T-helper 1 cell treated with Interleukin-12 subunit alpha and Interleukin-12 subunit beta and Interleukin-4 antibody, amounts not matched to agents 30 ng/mL and 1 ng/mL, for 36 hours (primary cell): ENCODE measurements at regions not wholly inside any gene's neighbourhood (a gene's known extent, or its start where the extent isn't known, plus 50 kb on each side); places are given as distances from the start of the nearest gene placed in this dataset.
"Not testable (repeated sequence)": the region's sequence is repeated elsewhere in the genome, so short reads cannot be mapped to it uniquely, and the experiment has no call there.

Experiments used
- intact Hi-C: fragments of 100-400 bp; cut with micrococcal nuclease; formaldehyde crosslinking; loops from one replicate; pipeline ENCODE4 v1.15.1; 2024

DNA sequence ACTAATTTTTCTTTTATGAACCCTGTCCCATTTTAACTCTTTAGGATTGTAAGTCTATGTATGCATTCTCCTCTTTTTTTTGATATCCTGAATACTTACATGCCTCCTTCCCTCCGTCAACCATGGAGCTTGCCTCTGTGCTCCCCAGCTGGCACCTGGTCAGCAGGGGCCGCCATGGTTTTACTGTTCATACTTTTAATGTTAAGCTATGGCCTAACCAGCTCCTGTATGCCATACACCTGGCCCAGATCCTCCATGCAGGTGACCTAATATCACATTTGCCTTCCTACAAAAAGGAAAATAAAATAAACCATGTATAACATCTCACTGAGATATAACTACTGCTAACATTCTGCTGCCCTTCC is 283.1 kb upstream of the TRIB2 start:
- intact Hi-C loops, result loop anchor here (5.0 kb wide), 3 partner anchors 141 to 499 kb away; partner anchors contain the start of gene TRIB2

DNA sequence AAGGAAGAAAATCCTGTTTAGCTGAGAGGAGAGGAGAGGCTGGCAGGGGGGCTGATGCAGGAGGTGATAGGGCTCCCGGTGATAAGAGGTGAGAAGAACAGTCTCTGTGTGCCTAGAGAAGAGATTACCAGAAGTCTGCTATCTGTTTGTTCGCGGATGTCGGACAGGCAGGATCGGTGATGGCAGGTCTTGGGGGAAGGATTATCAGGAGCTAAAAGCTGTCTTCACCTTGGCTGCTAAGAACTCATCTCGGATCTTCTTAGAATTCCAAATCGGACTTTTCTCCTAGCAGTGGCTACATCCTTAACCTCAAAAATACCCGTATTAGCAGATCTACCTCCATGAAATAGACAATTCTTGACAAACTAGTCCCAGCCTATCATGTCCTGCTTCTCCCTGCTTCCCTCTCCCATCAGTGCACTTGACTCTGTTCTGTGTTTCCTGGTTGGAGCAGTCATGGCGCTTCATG is 282.1 kb upstream of the TRIB2 start:
- intact Hi-C loops, result loop anchor here (5.0 kb wide), 3 partner anchors 142 to 498 kb away; partner anchors contain the start of gene TRIB2

DNA sequence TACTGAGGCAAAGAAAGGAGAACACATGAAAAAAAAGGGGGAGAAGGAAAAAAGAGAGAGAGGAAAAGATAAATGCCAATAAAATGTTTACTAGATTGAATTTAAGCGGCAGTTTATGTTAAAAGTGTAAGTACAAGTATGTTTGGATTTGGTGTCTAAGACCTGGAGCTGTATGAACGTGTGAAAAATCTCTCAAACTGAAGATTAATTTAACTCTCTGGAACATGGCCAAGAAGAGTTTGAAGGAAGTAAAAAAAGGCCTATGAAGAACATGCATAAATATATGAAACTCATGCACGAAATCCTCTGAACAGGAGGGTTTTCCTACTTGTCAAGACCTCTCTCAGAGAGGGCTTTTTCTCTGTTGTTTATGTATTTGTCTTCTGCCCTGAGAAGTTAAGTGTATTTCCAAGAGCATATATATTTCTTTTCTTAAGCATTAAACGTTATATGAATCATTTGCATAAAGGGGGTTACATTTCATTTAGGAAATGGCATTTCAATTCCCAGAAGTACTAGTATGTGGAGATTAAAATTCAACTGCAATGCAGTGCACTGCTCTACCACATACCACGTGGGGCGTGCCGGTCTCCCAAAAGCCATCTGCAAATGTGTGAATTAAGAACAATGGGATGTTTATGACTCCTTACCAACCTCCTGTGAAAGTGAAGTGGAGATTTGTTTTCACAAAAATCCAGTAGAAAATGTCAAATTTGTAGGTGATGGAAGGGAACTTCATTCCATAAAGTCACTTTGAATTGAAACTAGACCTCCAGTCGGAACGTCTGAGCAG is 281.1 kb upstream of the TRIB2 start:
- intact Hi-C loops, result no loop called here

DNA sequence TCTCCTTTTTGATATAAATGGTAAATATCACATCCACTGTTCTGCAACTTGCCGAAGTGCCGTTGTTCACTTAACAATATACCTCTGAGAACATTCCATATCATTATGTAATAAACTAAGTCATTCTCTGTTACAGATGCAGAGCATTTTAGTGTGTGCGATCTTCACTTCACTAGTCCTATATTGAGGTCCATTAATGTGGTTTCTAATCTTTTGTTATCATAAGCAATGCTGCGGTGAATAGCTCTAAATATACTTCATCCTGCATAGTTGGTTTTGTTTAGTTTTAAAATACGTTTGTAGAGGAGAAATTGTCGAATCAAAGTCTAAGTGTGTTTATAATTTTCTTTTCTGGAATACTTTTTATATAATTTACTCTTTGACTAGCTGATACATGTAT is 280.3 kb upstream of the TRIB2 start:
- intact Hi-C loops, result no loop called here

DNA sequence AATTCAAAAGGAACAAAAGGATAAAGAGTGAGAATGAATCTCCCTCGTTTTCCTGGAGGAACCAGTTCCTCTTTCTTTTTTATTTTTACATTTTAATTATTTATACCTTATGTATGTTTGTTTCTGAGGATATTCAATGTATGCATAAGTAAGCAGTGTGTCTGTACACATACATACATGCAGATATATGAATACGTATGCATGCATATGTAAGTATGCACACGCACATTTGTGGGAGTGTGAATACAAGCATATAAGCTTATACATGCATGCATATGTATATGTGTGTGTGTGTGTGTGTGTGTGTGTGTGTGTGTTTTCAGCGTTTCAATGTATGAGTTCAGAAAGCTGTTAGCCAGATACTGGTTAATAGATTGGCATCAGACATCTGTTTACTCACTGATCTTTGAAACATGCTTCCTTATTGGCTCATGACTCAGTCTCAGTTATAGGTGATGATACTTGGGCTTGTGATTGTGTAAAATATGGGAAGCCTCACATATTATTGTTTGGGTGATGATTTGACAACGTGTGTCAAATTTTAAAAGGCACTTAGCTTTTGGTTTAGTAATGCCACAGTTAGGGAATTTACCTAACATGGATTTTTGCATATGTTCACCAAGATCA is 279.7 kb upstream of the TRIB2 start:
- intact Hi-C loops, result no loop called here

DNA sequence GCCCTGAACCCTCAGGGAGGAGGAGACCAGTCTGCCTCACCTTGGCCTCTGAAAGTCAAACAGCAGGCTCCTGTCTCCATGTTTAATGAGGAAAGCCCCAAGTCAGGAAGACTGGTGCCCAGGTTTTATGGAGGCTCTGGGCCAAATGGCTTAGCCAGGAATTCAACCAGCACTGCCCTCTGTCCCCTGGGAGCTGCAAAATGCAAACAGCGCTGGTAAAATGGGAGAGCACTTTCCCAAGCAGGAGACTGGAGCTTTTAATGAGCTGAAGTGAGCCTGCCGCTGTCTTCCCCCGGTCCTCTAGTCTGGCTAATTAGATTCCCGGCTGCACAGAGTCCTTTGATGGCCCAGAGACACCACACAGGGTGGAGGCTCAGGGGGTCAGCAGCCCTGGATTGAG is 276.0 kb upstream of the TRIB2 start:
- intact Hi-C loops, result no loop called here

DNA sequence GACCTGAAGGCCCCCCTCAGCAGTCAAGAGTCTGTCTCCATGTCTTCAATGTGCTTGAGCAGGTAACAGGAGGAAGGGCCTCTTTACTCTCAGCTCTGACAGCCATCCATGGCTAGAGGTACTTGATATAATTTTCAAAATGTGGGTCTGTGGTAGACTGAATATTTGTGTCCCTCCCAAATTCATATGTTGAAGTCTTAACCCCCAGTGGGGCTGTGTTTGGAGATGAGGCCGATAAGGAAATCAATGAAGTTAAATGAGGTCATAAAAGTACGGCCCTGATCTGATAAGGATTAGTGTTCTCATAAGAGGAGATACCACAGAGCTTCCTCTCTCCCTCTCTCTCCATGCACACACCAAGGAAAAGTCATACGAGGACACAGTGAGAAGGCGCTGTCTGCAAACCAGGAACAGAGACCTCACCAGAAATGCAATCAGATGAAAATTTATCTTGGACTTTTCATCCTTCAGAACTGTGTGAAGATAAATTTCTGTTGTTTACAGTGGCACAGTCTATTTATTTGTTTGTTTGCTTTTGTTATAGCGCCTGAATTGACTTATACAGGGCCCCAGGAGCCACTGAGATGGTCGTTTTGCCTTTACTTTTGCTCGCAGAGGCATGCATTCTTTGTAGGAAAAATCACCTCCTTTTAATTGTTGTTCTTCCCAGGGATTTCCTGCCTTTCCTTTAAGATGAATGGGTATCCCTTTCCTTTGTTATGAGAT is 274.8 kb upstream of the TRIB2 start:
- intact Hi-C loops, result no loop called here

DNA sequence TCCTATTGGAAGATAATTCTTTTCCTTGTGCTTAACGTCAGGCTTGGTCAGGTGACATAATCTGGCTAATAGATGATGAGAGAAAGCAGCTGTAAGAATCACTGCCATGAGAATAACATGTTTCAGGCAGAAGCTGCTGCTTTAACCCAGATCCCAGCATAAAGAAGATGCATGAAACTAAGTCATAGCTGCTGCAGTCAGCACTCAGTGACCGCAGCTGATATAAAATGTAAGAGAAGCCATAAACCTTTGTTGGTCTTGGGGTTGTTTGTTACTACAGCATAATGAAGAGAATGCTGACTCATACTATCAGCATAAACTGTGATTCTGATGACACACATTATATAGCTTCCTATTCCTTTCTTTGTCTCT is 274.3 kb upstream of the TRIB2 start:
- intact Hi-C loops, result no loop called here

DNA sequence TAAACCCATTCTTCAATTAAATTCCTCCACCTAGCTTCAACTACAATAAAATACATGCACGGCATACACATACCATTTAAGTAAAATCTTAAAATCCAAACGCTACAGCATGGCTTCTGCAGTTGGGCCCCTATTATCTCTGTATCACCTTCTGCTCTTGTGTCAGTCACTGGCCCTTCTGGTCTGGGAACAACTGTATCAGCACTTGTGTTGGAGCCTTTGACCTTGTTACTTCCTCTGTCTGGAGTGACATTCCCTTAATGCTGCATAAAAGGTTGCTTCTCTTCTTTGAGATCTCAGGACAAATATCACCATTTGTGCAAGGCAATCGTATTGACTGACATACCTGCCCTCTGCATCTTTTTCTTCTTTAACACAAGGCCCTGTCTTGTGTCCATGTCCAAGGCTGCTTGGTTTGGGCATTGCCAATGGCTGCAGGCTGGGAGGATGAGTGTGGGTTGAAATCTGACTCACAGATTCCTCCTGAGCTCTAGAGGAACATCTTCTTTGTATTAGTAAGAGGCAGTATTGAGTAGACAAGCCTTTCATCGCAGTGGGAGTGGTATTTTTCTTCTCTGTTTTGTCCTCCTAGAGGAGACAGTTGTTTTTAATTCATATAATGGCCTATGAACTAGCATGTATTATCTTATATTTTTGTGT is 267.8 kb upstream of the TRIB2 start:
- intact Hi-C loops, result no loop called here

DNA sequence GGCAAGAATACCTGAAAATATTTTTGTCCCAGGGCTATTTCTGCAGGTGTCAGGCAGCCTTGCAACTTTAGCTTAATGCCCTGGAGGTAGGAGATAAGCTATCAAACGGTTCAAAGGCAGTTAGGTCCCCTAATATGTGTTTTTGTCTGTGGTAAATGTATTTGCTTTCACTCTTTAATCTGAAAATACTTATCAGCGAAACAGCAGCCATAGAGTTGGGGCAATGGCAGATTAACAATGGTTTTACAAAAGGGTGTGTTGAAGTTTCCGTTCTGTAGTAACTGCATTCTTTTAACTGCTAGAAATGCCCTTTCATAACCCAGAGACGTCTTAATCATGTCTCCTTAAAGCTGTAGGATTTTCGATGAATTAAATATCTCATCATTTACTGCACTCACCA is 265.0 kb upstream of the TRIB2 start:
- intact Hi-C loops, result loop anchor here (2.0 kb wide), 1 partner anchor 405 kb away; no protein-coding TSS in a partner anchor

DNA sequence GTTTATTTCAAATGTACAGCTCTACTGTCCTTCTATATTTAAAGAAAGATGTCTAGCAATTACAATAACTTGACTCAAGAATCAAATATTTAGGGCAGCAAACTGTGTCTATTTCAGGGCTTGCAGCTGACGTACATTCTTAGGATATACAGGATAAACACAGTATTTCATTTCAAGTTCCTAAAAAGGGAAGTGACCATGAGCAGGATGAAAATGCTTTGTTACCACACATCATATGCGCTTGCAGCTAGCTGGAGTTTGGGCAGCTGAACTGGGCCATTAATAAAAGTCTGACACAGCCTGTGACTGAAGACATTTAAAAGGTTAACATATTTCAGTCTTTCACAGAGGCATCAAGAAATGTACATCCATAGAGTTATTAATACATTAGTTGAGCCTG is 264.6 kb upstream of the TRIB2 start:
- intact Hi-C loops, result loop anchor here (2.0 kb wide), 1 partner anchor 405 kb away; no protein-coding TSS in a partner anchor

DNA sequence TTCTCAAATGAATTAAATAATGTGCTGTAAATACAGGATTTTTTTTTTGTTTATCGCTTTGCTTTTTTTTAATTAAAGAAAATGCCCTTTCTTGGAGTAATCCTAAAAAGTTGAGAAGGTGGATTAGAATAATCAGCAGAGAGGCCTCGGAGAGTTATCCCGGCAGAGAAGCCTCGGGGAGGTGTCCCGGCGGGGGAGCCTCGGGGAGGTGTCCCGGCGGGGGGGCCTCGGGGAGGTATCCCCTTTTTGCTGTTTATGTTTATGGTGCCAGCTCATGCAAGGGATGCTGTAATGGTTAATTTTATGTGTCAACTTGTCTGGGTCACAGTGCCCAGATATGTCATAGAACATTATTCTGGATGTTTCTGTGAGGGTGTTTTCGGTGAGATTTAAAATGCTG is 263.0 kb upstream of the TRIB2 start:
- intact Hi-C loops, result loop anchor here (2.0 kb wide), 1 partner anchor 403 kb away; no protein-coding TSS in a partner anchor

DNA sequence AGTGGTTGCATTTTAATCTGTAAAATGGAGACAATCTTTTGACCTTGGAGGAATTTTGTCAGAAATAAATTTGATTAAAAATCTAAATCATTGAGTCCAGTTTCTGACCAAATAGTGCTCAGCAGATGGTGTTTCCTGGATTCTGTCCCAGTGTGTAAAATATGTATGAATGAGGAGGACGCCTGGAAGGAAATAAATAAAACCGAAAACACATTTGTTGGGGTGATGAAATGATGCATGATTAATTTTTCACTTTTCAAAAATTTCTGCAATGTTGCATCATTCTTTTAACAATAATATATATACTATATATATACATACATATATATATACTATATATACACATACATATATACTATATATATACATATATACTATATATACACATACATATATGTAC is 261.1 kb upstream of the TRIB2 start:
- intact Hi-C loops, result loop anchor here (1.0 to 2.0 kb wide), 6 partner anchors 24 to 625 kb away; partner anchors contain the start of gene TRIB2

DNA sequence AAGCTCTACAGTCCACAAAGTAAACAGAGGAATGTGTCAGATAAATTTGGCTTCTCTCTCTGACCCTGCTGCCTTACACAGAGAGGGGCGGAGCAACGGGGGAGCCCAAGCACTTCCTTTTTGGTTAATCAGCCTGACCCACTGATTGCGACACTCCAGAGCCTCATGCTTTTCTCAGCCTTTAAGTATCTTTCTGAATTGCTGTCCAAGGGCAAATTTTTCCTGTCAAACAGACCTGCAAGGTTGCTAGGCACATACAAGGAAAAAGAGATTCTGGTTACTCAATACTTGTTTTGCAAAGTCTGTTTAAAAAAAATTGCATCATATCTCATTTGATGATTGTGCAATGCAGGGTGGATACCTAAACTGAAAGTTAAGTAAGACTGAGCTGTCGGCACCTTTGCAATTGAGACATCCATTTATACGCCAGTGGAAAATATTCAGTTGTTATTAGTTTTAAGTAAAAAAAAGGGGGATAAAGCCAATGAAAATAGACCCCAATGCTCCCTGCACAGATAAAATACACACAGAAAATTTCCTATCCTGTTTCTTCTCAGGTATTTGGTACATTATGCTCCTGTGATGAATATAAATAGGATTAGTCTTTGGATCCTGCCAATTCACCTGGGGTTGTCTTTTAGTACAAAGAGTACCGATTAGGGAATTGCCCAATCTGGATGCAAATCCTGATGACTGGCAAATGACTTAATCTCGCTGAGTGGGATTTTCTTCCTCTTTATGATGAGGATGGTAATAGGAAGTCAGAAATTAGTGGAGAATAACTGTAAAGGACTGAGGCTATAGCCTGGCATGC is 260.2 kb upstream of the TRIB2 start:
- intact Hi-C loops, result loop anchor here (1.0 to 2.0 kb wide), 6 partner anchors 25 to 626 kb away; partner anchors contain the start of gene TRIB2

DNA sequence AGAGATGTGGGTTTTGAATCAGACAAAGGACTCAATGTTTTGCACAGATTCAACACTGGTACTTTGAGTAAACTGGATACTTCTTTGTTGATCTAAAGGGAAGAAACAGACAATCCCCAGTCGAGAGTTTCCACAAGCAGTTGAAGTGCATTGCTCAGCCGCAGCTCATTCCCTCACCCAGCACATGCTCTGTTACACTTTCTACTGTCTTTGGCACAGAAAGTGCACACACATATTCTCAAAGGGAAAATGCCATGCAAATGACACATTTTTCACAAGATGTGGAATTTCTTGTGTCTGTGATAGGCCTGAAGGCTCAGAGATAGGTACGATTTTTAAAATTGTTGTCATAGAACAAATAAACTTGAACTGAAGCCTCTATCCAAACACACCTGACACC is 258.9 kb upstream of the TRIB2 start:
- intact Hi-C loops, result loop anchor here (2.0 kb wide), 1 partner anchor 251 kb away; no protein-coding TSS in a partner anchor

DNA sequence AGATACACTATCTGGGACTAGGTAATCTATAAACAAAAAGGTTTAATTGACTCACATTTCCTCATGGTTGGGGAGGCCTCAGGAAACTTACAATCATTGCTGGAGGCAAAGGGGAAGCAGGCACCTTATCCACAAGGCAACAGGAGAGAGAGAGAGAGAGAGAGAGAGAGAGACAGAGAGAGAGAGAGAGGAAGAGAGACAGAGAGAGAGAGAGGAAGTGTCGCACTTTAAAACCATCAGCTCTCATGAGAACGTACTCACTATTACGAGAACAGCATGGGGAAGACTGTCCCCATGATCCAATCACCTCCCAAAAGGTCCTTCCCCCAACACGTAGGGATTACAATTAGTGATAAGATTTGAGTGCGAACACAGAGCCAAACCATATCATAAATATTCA is 253.5 kb upstream of the TRIB2 start:
- intact Hi-C loops, result no loop called here

DNA sequence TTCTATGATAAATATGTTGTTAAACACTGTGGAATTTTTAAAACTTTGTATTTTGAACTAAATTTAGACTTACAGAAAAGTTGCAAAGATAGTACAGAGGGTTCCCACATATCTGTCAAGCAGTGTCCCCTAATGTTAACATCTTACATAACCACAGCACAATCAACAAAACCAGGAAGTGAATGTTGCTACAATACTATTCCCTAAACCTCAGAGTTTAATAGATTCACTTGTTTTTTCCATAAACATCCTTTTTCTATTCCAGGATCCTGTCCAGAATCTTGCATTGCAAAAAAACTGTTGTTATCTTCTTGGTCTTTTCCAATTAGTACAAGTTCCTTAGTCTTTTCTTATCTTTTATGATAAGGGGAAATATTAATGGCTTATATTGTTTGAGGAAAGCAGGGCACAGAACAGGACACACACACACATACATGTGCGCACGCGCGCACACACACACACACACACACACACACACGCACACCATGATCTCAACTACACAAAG is 251.1 kb upstream of the TRIB2 start:
- intact Hi-C loops, result no loop called here

DNA sequence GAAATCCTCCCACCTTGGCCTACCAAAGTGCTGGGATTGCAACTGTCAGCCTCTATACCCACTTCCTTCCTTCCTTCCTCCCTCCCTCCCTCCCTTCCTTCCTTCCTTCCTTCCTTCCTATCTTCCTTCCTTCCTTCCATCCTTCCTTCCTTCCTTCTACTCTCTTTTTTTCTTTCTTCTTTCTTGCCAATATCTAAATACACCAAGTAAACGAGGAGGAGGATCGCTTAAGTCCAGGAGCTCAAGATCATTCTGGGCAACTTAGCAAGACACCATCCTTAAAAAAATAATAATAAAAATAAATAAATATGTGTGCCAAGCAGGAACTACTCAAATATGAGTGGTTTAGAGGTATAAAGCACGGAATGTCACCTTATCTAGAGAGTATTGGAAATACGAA is 249.4 kb upstream of the TRIB2 start:
- intact Hi-C loops, result no loop called here

DNA sequence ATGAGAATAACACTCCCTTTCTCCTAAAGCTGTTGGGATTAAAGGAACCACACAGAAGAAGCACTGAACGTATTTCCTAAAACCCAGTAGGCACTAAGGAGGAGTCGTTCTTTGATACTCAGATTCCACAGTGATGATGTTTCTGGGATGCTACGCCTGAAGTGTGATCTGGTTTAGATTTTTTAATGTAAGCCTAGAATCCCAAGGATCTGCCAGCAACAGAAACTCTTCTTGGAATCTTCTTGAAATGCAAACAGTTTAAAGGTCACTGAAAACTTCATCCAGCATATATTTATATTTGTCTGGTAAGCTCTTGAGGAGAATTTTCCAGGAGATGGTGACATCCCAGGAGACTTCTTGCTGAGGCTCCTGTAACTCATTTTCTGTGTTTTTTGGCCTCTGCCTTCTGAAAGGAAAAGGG is 247.6 kb upstream of the TRIB2 start:
- intact Hi-C loops, result no loop called here

DNA sequence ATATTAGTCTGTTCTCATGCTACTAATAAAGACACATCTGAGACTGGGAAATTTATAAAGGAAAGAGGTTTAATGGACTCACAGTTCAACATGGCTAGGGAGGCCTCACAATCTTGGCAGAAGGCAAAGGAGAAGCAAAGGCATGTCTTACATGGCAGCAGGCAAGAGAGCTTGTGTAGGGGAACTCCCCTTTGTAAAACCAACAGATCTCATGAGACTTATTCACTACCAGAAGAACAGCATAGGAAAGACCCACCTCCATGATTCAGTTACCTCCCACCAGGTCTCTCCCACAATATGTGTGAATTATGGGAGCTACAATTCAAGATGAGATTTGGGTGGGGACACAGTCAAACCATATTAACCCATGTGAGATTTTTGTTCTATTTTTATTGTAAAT is 244.5 kb upstream of the TRIB2 start:
- intact Hi-C loops, result not testable (repeated sequence)
